A673 (cell line): ENCODE measurements at regions not wholly inside any gene's neighbourhood (a gene's known extent, or its start where the extent isn't known, plus 50 kb on each side); places are given as distances from the start of the nearest gene placed in this dataset.

Experiments
- BruUV-seq: library from RNA; stranded (reverse); fragments of 400-500 nt; replicated peaks from 2 replicates; lab custom pipeline; 2021; lab: Mats Ljungman, UMichigan
- CTCF ChIA-PET: fragments of 300-600 bp; sonication (Branson Sonifier 250); formaldehyde crosslinking; loops from one replicate; lab custom pipeline; 2022; ENCODE audit warnings: antibody characterized with exemption; lab: Charles Lee
- POLR2A ChIA-PET: fragments of 300-600 bp; sonication (Branson Sonifier 250); formaldehyde crosslinking; loops from one replicate; lab custom pipeline; 2022; ENCODE audit warnings: antibody characterized with exemption; ENCODE audit not compliant: low non-redundant PET; lab: Charles Lee
- DNase-seq: peaks from one replicate; pipeline ENCODE4 v3.0.0-alpha.2; 2015; ENCODE audit warnings: low spot score
- H3K27ac ChIP-seq: fragments of 200-600 bp; sonication (generic); 2 replicates; pipeline ENCODE4 v1.5.1; 2016; ENCODE audit warnings: mixed run types, low read depth, mild to moderate bottlenecking, mixed read lengths, antibody characterized with exemption, low read length; ENCODE audit not compliant: poor library complexity, severe bottlenecking
- H3K27me3 ChIP-seq: fragments of 200-600 bp; sonication (generic); replicated peaks from 2 replicates; pipeline ENCODE4 v1.6.1; 2017; ENCODE audit warnings: mixed run types, low read depth, mild to moderate bottlenecking, mixed read lengths, antibody characterized with exemption, low read length; ENCODE audit not compliant: insufficient read depth, poor library complexity
- H3K36me3 ChIP-seq: fragments of 200-600 bp; sonication (generic); 2 replicates; pipeline ENCODE4 v1.6.1; 2016; ENCODE audit warnings: mixed run types, mild to moderate bottlenecking, mixed read lengths, antibody characterized with exemption, low read length; ENCODE audit not compliant: insufficient read depth, poor library complexity, severe bottlenecking
- H3K4me1 ChIP-seq: fragments of 200-600 bp; sonication (generic); 2 replicates; pipeline ENCODE4 v1.6.1; 2017; ENCODE audit warnings: mixed run types, mild to moderate bottlenecking, mixed read lengths, antibody characterized with exemption, low read length; ENCODE audit not compliant: insufficient read depth, poor library complexity, severe bottlenecking
- H3K4me3 ChIP-seq: fragments of 200-600 bp; sonication (generic); 2 replicates; pipeline ENCODE4 v1.5.1; 2016; ENCODE audit warnings: low read depth, mixed run types, mild to moderate bottlenecking, mixed read lengths, low read length; ENCODE audit not compliant: poor library complexity, severe bottlenecking
- H3K9me3 ChIP-seq: fragments of 200-600 bp; sonication (generic); 2 replicates; pipeline ENCODE4 v1.6.1; 2016; ENCODE audit warnings: mixed run types, low read depth, mild to moderate bottlenecking, mixed read lengths, antibody characterized with exemption, low read length; ENCODE audit not compliant: poor library complexity, severe bottlenecking
- EZH2 ChIP-seq: fragments of 200-600 bp; sonication (generic); IDR thresholded peaks from 2 replicates; pipeline ENCODE4 v1.6.1; 2017; ENCODE audit warnings: borderline replicate concordance, low read depth, mild to moderate bottlenecking, mixed read lengths, antibody characterized with exemption, low read length; ENCODE audit not compliant: poor library complexity, severe bottlenecking
- intact Hi-C: fragments of 100-400 bp; cut with micrococcal nuclease; formaldehyde crosslinking; loops from one replicate; pipeline ENCODE4 v1.10.0; 2022; ENCODE audit not compliant: unreplicated experiment
- TF ChIP-seq, protein P1 (sequence below): fragments of 300-800, 200-600 bp; sonication (generic); conservative IDR thresholded peaks from 2 replicates; pipeline ENCODE4 v1.5.1; 2017; ENCODE audit warnings: low read depth, mild to moderate bottlenecking, antibody characterized with exemption, low read length, moderate library complexity, mixed read lengths

DNA sequence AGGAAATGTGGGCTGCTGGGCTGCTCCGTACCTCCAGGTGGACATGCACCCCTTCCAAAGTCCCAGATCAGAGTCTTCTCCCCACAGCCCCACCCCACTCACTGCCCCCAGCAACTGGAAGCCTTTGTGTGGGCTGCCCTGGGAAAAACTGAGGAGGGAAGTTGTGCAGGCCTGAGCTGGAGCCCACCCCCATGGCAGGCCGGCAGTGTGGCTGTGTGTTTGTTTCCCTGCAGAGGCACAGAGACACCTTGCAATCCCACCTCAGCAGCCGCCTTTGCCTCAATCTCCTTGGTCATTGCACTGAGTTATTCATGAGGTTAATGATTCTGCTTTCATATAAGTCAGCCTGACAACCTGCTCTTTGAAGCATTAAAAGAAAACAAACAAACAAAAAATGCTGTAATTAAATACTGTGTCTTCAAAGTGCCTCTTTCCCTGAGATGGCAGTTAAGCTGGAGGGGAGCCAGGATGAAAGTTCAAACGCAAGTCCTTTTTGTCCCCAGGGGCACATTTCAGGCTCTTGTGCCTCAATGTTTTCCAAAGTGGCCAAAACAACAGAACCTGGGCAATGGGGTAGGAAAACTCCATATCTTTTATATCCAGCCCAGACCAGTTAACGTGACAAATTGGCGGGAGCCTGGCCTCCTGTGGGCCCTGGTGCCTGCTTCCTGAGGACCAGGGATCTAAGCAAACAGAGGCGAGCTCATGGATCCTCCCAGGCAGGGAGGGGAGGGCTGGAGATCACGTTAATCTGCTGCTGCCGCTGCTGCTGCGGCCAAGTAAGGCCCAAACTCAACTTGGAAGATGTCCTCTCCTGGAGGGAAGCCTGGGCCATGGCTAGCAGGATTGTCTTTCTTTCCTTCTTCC lies 51.9 kb upstream of the TSPAN11 start:
- POLR2A ChIA-PET = no interaction called here
- Histone ChIP-seq H3K27me3 (no peaks in the 10 kb centered on the region), H3K36me3 (no peaks in the 10 kb centered on the region), H3K27ac (no peak overlapping the region), H3K4me3 (no peak overlapping the region), H3K4me1 (no peaks in the 10 kb centered on the region), H3K9me3 (no peaks in the 10 kb centered on the region)
- TF ChIP-seq EZH2 = no peak
- TF ChIP-seq, protein P1, sequence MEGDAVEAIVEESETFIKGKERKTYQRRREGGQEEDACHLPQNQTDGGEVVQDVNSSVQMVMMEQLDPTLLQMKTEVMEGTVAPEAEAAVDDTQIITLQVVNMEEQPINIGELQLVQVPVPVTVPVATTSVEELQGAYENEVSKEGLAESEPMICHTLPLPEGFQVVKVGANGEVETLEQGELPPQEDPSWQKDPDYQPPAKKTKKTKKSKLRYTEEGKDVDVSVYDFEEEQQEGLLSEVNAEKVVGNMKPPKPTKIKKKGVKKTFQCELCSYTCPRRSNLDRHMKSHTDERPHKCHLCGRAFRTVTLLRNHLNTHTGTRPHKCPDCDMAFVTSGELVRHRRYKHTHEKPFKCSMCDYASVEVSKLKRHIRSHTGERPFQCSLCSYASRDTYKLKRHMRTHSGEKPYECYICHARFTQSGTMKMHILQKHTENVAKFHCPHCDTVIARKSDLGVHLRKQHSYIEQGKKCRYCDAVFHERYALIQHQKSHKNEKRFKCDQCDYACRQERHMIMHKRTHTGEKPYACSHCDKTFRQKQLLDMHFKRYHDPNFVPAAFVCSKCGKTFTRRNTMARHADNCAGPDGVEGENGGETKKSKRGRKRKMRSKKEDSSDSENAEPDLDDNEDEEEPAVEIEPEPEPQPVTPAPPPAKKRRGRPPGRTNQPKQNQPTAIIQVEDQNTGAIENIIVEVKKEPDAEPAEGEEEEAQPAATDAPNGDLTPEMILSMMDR = no peak
- intact Hi-C loops = no loop called here
- no peak for DNase-seq
- CTCF ChIA-PET = no interaction called here
- no TSS peak for BruUV-seq

DNA sequence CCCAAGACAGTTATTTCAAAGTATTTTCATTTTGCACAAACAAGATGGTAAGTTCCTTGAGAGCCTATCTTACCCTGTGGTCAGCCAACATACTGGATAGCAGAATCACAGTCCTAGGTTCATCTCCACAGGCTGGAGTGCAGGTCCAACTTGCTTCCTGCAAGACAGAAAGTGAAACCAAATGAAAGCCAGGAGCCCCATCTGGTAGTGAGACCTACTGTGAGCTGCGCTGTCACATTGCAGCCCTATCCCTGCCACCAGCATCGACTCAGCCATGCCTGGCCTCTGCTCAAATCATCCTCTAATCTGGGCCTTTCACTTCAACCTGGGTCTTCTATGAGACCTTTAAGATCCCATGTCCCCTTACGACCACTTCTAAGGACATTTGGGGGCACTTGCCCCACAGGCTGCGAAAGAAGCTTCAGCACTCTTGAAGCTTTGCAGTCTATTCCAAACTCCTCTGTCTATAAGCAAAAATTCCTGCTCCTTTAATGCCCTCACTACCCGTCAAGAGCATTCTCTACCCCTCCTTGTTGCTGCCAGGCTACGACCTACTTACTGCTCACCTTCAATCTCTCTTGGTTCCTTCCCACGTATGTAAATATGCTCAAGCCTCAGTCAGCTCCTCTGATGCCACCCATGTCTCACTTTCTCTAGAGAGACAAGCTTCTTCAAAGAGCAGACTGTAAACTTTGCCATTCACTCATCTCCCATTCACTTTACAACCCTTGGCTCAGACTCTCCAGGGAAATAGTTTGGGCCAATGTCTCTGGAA lies 55.9 kb upstream of the TSPAN11 start:
- Histone ChIP-seq H3K4me3 (no peak overlapping the region), H3K36me3 (no peaks in the 10 kb centered on the region), H3K27me3 (no peaks in the 10 kb centered on the region), H3K4me1 (no peaks in the 10 kb centered on the region), H3K9me3 (peaks cover 7% of the 10 kb centered on the region), H3K27ac (no peak overlapping the region)
- no peak for DNase-seq
- CTCF ChIA-PET = no interaction called here
- intact Hi-C loops = no loop called here
- TF ChIP-seq EZH2 = no peak
- TF ChIP-seq, protein P1 = no peak
- BruUV-seq = no TSS peak
- POLR2A ChIA-PET = interaction anchor here (0.7 kb wide), 1 partner anchor 135 kb away, joined by 3 read pairs; no protein-coding TSS in a partner anchor

DNA sequence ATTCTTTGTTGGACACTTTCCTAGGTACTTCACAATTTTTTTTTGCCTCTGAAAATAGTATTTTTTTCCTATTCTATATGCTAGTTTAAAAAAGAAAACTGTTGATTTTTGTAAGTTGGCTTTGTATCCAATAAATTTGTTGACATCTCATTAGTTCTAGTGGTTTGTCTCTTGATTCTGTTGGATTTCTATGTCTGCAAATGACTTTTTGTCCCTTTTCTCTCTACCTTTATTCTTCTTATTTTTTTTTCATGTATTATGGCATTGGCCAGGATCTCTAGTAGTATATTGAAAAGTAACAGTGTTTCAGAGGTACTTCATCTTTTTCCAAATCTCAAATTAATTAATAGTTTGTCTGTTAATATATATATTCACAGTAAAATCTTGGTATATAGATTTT lies 59.1 kb upstream of the TSPAN11 start:
- CTCF ChIA-PET = no interaction called here
- Histone ChIP-seq H3K4me1 (no peaks in the 10 kb centered on the region), H3K27me3 (no peaks in the 10 kb centered on the region), H3K36me3 (no peaks in the 10 kb centered on the region), H3K27ac (no peak overlapping the region), H3K9me3 (peaks cover 7% of the 10 kb centered on the region), H3K4me3 (no peak overlapping the region)
- POLR2A ChIA-PET = no interaction called here
- intact Hi-C loops = no loop called here
- no peak for TF ChIP-seq EZH2
- TF ChIP-seq, protein P1 = no peak
- BruUV-seq = no TSS peak
- DNase-seq = no peak
